Esophagus squamous epithelium (tissue), 4 donors: ENCODE measurements at regions not wholly inside any gene's neighbourhood (a gene's known extent, or its start where the extent isn't known, plus 50 kb on each side); places are given as distances from the start of the nearest gene placed in this dataset.

Experiments used
- POLR2A ChIP-seq, 4 donors: fragments of 450-650 bp; IDR thresholded peaks; one replicate each; pipeline ENCODE4 v1.6.1; 2017; ENCODE audit warnings: antibody characterized with exemption in 4 of 4, mild to moderate bottlenecking in 4 of 4, moderate library complexity in 3 of 4
- TF ChIP-seq, protein P1 (sequence below), 6 experiments: fragments of 450-650 bp in 4 of 6; fragments of 200-600 bp in 2 of 6; sonication (generic) in 2 of 6; IDR thresholded peaks; one replicate each; pipeline ENCODE4 v1.5.1; 2016 to 2019; ENCODE audit warnings: antibody characterized with exemption in 6 of 6, mild to moderate bottlenecking in 4 of 6, moderate library complexity in 4 of 6

DNA sequence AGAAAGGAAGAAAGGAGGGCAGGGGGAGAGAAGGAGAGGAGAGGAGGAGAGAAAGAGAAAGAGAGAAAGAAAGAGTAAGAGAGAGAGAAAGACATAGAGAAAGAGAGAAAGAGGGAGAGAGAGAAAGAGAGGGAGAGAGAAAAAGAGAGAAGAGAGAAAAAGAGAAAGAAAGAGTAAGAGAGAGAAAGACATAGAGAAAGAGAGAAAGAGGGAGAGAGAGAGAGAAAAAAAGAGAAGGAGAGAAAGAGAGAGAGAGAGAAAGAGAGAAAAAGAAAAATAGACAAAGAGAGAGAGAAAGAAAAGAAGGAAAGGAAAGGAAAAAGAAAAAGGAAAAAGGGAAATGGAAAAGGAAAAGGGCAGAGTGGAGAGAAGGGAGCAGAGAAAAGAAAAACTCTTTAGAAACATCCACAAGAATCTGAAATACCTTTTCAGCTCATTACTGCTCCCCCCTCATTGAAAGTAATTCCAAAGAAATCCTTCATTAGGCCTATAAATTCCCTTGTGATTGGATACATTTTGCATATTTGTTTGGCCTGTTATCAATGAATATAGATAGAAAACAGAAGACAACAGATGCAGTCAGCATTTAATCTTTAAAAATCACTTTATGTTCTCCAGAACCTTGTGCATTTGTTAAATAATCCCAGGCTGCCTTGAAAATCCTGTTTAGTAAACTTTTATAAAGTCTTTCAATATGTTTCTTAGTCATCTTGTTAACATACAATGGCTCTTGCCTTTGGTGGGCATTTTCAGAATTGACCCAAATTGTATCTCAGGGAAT lies 411.5 kb downstream of the NFIB start:
- TF ChIP-seq POLR2A (IDR thresholded peaks at IDR 0.05): no peak
- TF ChIP-seq, protein P1, sequence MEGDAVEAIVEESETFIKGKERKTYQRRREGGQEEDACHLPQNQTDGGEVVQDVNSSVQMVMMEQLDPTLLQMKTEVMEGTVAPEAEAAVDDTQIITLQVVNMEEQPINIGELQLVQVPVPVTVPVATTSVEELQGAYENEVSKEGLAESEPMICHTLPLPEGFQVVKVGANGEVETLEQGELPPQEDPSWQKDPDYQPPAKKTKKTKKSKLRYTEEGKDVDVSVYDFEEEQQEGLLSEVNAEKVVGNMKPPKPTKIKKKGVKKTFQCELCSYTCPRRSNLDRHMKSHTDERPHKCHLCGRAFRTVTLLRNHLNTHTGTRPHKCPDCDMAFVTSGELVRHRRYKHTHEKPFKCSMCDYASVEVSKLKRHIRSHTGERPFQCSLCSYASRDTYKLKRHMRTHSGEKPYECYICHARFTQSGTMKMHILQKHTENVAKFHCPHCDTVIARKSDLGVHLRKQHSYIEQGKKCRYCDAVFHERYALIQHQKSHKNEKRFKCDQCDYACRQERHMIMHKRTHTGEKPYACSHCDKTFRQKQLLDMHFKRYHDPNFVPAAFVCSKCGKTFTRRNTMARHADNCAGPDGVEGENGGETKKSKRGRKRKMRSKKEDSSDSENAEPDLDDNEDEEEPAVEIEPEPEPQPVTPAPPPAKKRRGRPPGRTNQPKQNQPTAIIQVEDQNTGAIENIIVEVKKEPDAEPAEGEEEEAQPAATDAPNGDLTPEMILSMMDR (IDR thresholded peaks at IDR 0.05): no peak
